Astrocyte of the cerebellum (primary cell): ENCODE measurements at regions not wholly inside any gene's neighbourhood (a gene's known extent, or its start where the extent isn't known, plus 50 kb on each side); places are given as distances from the start of the nearest gene placed in this dataset.

ENCODE experiments used
- DNase-seq: peaks from one replicate; pipeline ENCODE4 v3.0.0-alpha.2; 2011; ENCODE audit warnings: low read depth
- H3K4me3 ChIP-seq: 2 replicates; pipeline ENCODE4 v1.5.1; 2011; ENCODE audit warnings: mild to moderate bottlenecking, low read depth, low read length, moderate library complexity
- CTCF ChIP-seq: IDR thresholded peaks from 2 replicates; pipeline ENCODE4 v1.5.1; 2012; ENCODE audit warnings: low read length, low read depth, moderate library complexity, mild to moderate bottlenecking; ENCODE audit errors: missing control alignments
- in situ Hi-C: cut with HindIII; loops from 2 replicates; pipeline ENCODE4 v1.10.0; 2017; ENCODE audit warnings: low sequenced_read_pairs

- no peak overlapping the region for H3K4me3 ChIP-seq
- TF ChIP-seq CTCF: no peak
- DNase-seq: no peak
- in situ Hi-C loops: no loop called here
These were observed 291.2 kb upstream of the TBC1D5 start for GRCh38 chr3:18033581-18034108.

- no peak overlapping the region for H3K4me3 ChIP-seq
- no peak for DNase-seq
- in situ Hi-C loops: no loop called here
- TF ChIP-seq CTCF: no peak
These were observed 288.0 kb upstream of the TBC1D5 start for GRCh38 chr3:18030371-18030870.

GRCh38 chr3:18027161-18027939 lies 284.9 kb upstream of the TBC1D5 start:
- in situ Hi-C loops: no loop called here
- no peak overlapping the region for H3K4me3 ChIP-seq
- no peak for TF ChIP-seq CTCF
- DNase-seq: peak; percentile 72

- DNase-seq: no peak
- no peak overlapping the region for H3K4me3 ChIP-seq
- in situ Hi-C loops: no loop called here
- TF ChIP-seq CTCF: no peak
These were observed 282.3 kb upstream of the TBC1D5 start for GRCh38 chr3:18024715-18025114.

GRCh38 chr3:18019161-18019495 lies 276.7 kb upstream of the TBC1D5 start:
- DNase-seq: no peak
- in situ Hi-C loops: no loop called here
- no peak for TF ChIP-seq CTCF
- no peak overlapping the region for H3K4me3 ChIP-seq

- in situ Hi-C loops: no loop called here
- no peak overlapping the region for H3K4me3 ChIP-seq
- DNase-seq: peak; percentile 12
- TF ChIP-seq CTCF: no peak
These were observed 276.2 kb upstream of the TBC1D5 start for GRCh38 chr3:18018491-18019160.
